ENCODE measurements at regions not wholly inside any gene's neighbourhood (a gene's known extent, or its start where the extent isn't known, plus 50 kb on each side); places are given as distances from the start of the nearest gene placed in this dataset.
"Not testable (repeated sequence)": the region's sequence is repeated elsewhere in the genome, so short reads cannot be mapped to it uniquely, and the experiment has no call there.

- Histone ChIP-seq H3K4me1 (no peaks in the 10 kb centered on the region), H3K27ac (no peak overlapping the region), H3K9me3 (no peaks in the 10 kb centered on the region), H3K4me2 (no peak overlapping the region), H3K4me3 (no peak overlapping the region)
- ChIA-PET CTCF (interaction anchor here (0.6 kb wide), 1 partner anchor 38 kb away, joined by 3 read pairs; no protein-coding TSS in a partner anchor), POLR2A (no interaction called here)
- no peak for ATAC-seq
- TF ChIP-seq HOXA7 (CRISPR knock-in tag; IDR thresholded peaks at IDR 0.05) = no peak
- 7% methylated on average over 1 of the region's 1 CpG for WGBS (ENCODE audit: missing lambda C conversion rate)
- DNase-seq (ENCODE audit: low read depth in 1 of 2, low spot score in 1 of 2) = no peak
- no peak for FAIRE-seq
Measured at GRCh38 chr13:97889803-97890202, 63.7 kb upstream of the IPO5 start.

- DNase-seq (ENCODE audit: low read depth in 1 of 2, low spot score in 1 of 2) (no peak), FAIRE-seq (no peak), ATAC-seq (no peak)
- POLR2A ChIA-PET = no interaction called here
- no peak overlapping the region for H3K27ac ChIP-seq
- TF ChIP-seq EHF (CRISPR knock-in tag; IDR thresholded peaks at IDR 0.05) = no peak
- TF ChIP-seq, protein P1, sequence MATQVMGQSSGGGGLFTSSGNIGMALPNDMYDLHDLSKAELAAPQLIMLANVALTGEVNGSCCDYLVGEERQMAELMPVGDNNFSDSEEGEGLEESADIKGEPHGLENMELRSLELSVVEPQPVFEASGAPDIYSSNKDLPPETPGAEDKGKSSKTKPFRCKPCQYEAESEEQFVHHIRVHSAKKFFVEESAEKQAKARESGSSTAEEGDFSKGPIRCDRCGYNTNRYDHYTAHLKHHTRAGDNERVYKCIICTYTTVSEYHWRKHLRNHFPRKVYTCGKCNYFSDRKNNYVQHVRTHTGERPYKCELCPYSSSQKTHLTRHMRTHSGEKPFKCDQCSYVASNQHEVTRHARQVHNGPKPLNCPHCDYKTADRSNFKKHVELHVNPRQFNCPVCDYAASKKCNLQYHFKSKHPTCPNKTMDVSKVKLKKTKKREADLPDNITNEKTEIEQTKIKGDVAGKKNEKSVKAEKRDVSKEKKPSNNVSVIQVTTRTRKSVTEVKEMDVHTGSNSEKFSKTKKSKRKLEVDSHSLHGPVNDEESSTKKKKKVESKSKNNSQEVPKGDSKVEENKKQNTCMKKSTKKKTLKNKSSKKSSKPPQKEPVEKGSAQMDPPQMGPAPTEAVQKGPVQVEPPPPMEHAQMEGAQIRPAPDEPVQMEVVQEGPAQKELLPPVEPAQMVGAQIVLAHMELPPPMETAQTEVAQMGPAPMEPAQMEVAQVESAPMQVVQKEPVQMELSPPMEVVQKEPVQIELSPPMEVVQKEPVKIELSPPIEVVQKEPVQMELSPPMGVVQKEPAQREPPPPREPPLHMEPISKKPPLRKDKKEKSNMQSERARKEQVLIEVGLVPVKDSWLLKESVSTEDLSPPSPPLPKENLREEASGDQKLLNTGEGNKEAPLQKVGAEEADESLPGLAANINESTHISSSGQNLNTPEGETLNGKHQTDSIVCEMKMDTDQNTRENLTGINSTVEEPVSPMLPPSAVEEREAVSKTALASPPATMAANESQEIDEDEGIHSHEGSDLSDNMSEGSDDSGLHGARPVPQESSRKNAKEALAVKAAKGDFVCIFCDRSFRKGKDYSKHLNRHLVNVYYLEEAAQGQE (IDR thresholded peaks at IDR 0.05) = no peak
- TF ChIP-seq RAD21 (conservative IDR thresholded peaks at IDR 0.05 in 1 of 2, IDR thresholded peaks at IDR 0.05 in 1 of 2) = no peak
- no peak for TF ChIP-seq ESRRA (IDR thresholded peaks at IDR 0.05; ENCODE audit: borderline replicate concordance, low read length)
- TF ChIP-seq, protein P2, sequence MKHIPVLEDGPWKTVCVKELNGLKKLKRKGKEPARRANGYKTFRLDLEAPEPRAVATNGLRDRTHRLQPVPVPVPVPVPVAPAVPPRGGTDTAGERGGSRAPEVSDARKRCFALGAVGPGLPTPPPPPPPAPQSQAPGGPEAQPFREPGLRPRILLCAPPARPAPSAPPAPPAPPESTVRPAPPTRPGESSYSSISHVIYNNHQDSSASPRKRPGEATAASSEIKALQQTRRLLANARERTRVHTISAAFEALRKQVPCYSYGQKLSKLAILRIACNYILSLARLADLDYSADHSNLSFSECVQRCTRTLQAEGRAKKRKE (CRISPR knock-in tag; IDR thresholded peaks at IDR 0.05; ENCODE audit: low read depth) = no peak
- no peak for TF ChIP-seq ZFP36 (IDR thresholded peaks at IDR 0.05; ENCODE audit: borderline replicate concordance, partially characterized antibody)
- no peak for TF ChIP-seq NR3C1 (IDR thresholded peaks at IDR 0.05)
- TF ChIP-seq SREBF2 (IDR thresholded peaks at IDR 0.05) = no peak
- no peak for TF ChIP-seq NFE2L2 (conservative IDR thresholded peaks at IDR 0.05; ENCODE audit: low read length)
- TF ChIP-seq ZSCAN20 (CRISPR knock-in tag; IDR thresholded peaks at IDR 0.05) = no peak
- TF ChIP-seq CBX2 (IDR thresholded peaks at IDR 0.05; ENCODE audit: borderline replicate concordance, low read depth) = no peak
- TF ChIP-seq BHLHE40 (IDR thresholded peaks at IDR 0.05; ENCODE audit: low read depth, low read length) = no peak
- TF ChIP-seq ZNF302 (CRISPR knock-in tag; IDR thresholded peaks at IDR 0.05) = no peak
- TF ChIP-seq POLR2A (IDR thresholded peaks at IDR 0.05; ENCODE audit: low read length) = no peak
- no peak for TF ChIP-seq POLR2AphosphoS2 (conservative IDR thresholded peaks at IDR 0.05; ENCODE audit: low read length)
- TF ChIP-seq ZC3H11A (IDR thresholded peaks at IDR 0.05) = no peak
- TF ChIP-seq RARB (CRISPR knock-in tag; IDR thresholded peaks at IDR 0.05) = no peak
- TF ChIP-seq RCOR1 (IDR thresholded peaks at IDR 0.05; ENCODE audit: low read depth, low read length) = no peak
- WGBS (ENCODE audit: missing lambda C conversion rate) = 89% methylated on average over 5 of the region's 5 CpGs
- H3K4me1 ChIP-seq = no peaks in the 10 kb centered on the region
- CTCF ChIA-PET = no interaction called here
- H3K4me2 ChIP-seq = no peak overlapping the region
- no peak overlapping the region for H3K4me3 ChIP-seq
- no peaks in the 10 kb centered on the region; the same call in 2 of the 3 replicates for H3K9me3 ChIP-seq
Measured at GRCh38 chr13:97890573-97890972, 62.9 kb upstream of the IPO5 start.

DNA sequence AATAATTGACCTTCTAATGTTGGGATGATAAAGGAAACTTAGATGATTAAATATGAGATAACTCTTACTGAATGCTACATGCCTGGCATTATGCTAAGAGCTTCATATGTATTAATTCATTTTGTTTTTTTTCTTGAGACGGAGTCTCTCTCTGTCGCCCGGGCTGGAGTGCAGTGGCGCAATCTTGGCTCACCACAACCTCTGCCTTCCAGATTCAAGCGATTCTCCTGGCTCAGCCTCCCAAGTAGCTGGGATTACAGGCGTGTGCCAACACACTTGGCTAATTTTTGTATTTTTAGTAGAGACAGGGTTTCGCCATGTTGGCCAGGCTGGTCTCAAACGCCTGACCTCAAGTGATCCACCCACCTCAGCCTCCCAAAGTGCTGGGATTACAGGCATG lies 61.5 kb upstream of the IPO5 start:
- 70% methylated on average over 8 of the region's 8 CpGs for WGBS (ENCODE audit: missing lambda C conversion rate)
- H3K4me3 ChIP-seq; DNase-seq (ENCODE audit: low read depth in 1 of 2, low spot score in 1 of 2); POLR2A ChIA-PET; H3K4me2 ChIP-seq; H3K27ac ChIP-seq; ATAC-seq; CTCF ChIA-PET; FAIRE-seq; H3K9me3 ChIP-seq; H3K4me1 ChIP-seq: not testable (repeated sequence)

Measured in A549 (cell line).